Right cardiac atrium (tissue), 5 donors: ENCODE measurements at regions not wholly inside any gene's neighbourhood (a gene's known extent, or its start where the extent isn't known, plus 50 kb on each side); places are given as distances from the start of the nearest gene placed in this dataset.
A peak's percentile ranks its signal among the peaks of the same experiment; 100 is the strongest.

Source experiments
- ATAC-seq, 2 donors: fragments of 200-7000 bp; cut with Tn5 transposase; one replicate each; pipeline versions ENCODE4 v1.8.0 to v1.9.1; 2020; ENCODE audit warnings: moderate library complexity in 2 of 2, mild to moderate bottlenecking in 1 of 2
- DNase-seq, 3 donors: peaks; one replicate each; pipeline ENCODE4 v3.0.0-alpha.2; 2020
- H3K27ac ChIP-seq: one replicate; pipeline ENCODE4 v1.5.1; 2013; ENCODE audit warnings: mild to moderate bottlenecking, low read length, control low read depth, moderate library complexity
- H3K27me3 ChIP-seq: one replicate; pipeline ENCODE4 v1.6.1; 2013; ENCODE audit not compliant: control insufficient read depth, insufficient read depth
- H3K4me1 ChIP-seq: one replicate; pipeline ENCODE4 v1.6.1; 2013; ENCODE audit warnings: low read length; ENCODE audit not compliant: control insufficient read depth, insufficient read depth
- H3K4me3 ChIP-seq: one replicate; pipeline ENCODE4 v1.5.1; 2013; ENCODE audit warnings: low read length, control low read depth
- H3K9me3 ChIP-seq: one replicate; pipeline ENCODE4 v1.6.1; 2013; ENCODE audit warnings: low read length; ENCODE audit not compliant: control insufficient read depth
- WGBS: extraction: QIAGEN DNeasy Blood & Tissue Kit; methylation state at CpG from one replicate; pipeline ENCODE4 v1.1.7; 2013; 5-methylcytosine and 5-hydroxymethylcytosine counted together
- intact Hi-C, 4 donors: fragments of 100-400 bp; cut with DNase I; formaldehyde crosslinking; loops; one replicate each; pipeline versions ENCODE4 v1.11.0 to v1.14.0; 2022 to 2023
- donor health status: healthy with polysubstance abuse.
- donor health status: DM: no; HTN: yes; CAD: no.
- donor health status: DM: no; HTN: no; CAD: no.
- donor health status: DM: no; HTN: yes; CAD: no; lungs with severe emphysema.
- donor health status: DM: yes; HTN: yes; CAD: no.

DNA sequence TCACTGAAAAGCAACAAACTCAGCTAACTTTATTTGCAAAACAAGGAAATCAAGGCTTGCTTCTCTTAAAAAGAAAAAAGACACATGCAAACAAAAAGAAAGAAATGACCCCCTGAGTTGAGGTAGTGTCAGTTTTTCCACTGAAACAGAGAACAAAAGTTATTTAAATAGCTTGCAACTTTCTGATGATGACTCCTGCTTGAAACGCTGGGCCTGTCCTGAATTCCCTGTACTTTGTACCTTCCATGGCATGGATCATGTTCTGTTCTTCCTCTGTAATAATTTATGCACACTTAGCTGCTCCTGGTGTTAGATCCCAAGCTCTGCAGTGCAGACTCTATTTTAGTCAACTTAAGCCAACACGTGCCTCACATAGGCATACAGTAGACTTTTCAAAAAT, 84.0 kb downstream of the SKA1 start:
- ATAC-seq (no peak), DNase-seq (no peak)
- Histone ChIP-seq H3K4me1 (no peaks in the 10 kb centered on the region), H3K9me3 (no peaks in the 10 kb centered on the region), H3K4me3 (no peak overlapping the region), H3K27me3 (no peaks in the 10 kb centered on the region), H3K27ac (no peak overlapping the region)
- intact Hi-C loops: no loop called here
- 68% methylated on average over 2 of the region's 2 CpGs for WGBS

DNA sequence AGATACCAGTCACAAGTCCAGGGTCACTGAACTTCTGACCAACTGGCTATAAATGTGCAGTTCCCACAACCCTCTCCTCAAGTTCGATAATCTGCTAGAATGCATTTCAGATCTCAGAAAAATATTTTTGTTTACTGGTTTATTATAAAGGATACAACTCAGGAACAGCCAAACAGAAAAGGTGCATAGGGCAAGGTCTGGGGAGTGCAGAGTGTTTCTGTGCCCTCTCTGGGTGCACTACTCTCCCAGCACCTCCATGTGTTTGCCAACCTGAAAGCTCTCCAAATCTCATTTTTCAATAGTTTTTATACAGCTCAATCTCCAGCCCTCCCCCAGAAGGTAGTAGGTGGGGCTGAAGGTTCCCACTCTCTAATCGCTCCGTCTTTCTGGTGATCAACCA, 85.2 kb downstream of the SKA1 start:
- H3K27ac ChIP-seq: no peak overlapping the region
- no peak overlapping the region for H3K4me3 ChIP-seq
- no peaks in the 10 kb centered on the region for H3K4me1 ChIP-seq
- no peaks in the 10 kb centered on the region for H3K9me3 ChIP-seq
- intact Hi-C loops: no loop called here
- DNase-seq: no peak
- 76% methylated on average over 3 of the region's 3 CpGs for WGBS
- no peak for ATAC-seq
- H3K27me3 ChIP-seq: no peaks in the 10 kb centered on the region

DNA sequence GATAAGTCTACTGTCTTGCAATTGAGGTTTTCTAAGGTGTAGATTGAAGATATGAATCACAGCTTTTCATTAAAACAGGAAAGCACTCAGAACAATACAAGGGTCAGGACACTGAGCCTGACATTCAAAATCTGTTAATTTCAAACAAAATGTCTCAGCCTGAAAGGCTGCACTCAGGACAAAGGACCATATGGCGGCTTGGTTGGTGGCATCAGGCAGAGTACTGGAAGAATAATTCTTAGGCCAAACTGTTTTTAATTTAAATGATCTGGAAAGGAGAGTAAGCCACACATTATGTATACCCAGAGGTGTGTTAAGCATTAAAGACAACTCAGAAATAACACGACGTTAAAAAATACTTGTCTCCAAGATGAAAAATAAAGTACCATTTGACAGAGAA, 85.9 kb downstream of the SKA1 start:
- no peak overlapping the region for H3K27ac ChIP-seq
- 88% methylated on average over 3 of the region's 3 CpGs for WGBS
- ATAC-seq (no peak), DNase-seq (no peak)
- H3K27me3 ChIP-seq: no peaks in the 10 kb centered on the region
- H3K9me3 ChIP-seq: no peaks in the 10 kb centered on the region
- H3K4me3 ChIP-seq: no peak overlapping the region
- intact Hi-C loops: no loop called here
- no peaks in the 10 kb centered on the region for H3K4me1 ChIP-seq

DNA sequence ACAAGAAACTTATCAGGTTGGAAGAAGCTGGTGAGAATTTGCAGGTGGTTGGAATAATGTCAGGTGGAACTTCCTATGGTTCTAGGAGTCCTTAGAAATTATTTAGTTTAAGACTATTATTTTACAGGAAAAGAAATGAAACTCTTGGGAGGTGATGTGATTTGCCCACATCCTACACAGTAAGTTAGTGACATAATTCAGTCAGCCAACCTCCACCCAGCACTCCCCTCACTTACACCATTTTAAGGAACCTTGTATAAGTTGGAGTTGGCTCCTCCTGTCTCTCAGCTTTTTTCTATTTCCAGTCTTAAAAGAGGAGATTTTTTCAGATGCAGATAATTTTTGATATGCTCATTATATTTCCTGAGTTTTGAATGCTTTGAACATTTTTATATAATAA, 86.4 kb downstream of the SKA1 start:
- no peaks in the 10 kb centered on the region for H3K27me3 ChIP-seq
- H3K4me1 ChIP-seq: no peaks in the 10 kb centered on the region
- H3K9me3 ChIP-seq: no peaks in the 10 kb centered on the region
- H3K4me3 ChIP-seq: no peak overlapping the region
- ATAC-seq: no peak
- H3K27ac ChIP-seq: no peak overlapping the region
- DNase-seq: no peak
- intact Hi-C loops: no loop called here

DNA sequence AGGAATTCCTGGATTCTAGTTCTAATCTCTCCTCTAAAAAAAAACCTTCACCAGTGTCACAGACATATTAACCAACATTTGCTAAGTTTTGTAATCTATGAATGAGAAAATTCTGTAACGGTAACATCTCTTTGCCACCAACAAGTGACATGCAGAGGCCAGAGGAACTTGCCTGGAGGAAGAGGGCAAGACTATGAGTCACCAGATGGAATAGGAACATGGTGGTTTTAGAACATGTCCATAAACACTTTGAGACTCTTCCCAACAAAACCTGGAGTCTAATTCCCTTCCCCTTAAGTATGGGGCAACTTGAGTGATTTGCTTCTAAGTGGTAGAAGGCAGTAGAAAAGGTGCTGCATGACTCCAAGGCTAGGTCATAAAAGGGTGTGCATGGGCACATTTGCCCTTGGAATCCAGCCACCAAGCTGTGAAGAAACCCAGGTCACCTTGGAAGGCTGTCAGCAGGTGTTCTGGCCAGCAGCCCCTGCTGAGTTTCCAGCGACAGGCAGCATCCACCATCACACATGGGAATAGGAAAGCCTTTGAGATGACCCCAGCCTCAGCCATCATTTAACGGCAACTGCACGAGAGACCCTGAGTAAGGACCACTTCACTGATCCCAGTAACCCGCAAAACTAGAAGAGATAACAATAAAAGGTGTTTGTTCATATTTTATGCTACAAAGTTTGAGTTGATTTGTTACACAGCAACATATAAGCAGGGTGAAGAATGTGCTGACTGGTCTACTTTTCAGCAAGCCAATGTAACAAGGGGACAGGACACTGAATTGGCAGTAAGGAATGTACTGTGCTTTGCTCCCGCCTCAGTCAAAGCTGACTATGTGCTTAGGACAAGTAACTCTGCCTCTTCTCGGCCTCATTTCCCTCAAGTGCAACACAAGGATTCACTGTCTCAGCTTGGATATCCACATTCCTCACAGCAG, 90.6 kb downstream of the SKA1 start:
- H3K4me1 ChIP-seq: no peaks in the 10 kb centered on the region
- no peak overlapping the region for H3K27ac ChIP-seq
- ATAC-seq: no peak
- no peak overlapping the region for H3K4me3 ChIP-seq
- WGBS: 83% methylated on average over 7 of the region's 7 CpGs
- intact Hi-C loops: no loop called here
- H3K27me3 ChIP-seq: no peaks in the 10 kb centered on the region
- no peak for DNase-seq
- H3K9me3 ChIP-seq: no peaks in the 10 kb centered on the region

DNA sequence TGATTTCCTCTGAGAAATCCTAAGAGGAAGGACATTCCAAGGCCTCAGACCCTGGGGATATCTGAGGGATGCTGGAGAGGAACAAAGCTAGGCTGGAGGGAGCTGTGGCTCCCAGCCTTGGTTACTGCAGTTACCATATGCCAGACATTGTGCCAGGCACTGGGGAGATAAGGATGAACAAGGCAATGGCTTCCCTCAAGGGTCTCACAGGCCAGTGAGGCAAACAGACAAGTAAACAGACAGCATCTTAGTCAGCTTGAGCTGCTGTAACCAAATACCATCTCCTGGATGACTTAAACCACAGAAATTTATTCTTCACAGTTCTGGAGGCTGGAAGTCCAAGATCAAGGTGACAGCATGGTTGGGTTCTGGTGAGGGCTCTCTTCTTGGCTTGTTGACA, 91.8 kb downstream of the SKA1 start:
- no peak for DNase-seq
- ATAC-seq: no peak
- Histone ChIP-seq H3K27me3 (no peaks in the 10 kb centered on the region), H3K4me3 (no peak overlapping the region), H3K27ac (no peak overlapping the region), H3K9me3 (no peaks in the 10 kb centered on the region), H3K4me1 (no peaks in the 10 kb centered on the region)
- intact Hi-C loops: no loop called here

DNA sequence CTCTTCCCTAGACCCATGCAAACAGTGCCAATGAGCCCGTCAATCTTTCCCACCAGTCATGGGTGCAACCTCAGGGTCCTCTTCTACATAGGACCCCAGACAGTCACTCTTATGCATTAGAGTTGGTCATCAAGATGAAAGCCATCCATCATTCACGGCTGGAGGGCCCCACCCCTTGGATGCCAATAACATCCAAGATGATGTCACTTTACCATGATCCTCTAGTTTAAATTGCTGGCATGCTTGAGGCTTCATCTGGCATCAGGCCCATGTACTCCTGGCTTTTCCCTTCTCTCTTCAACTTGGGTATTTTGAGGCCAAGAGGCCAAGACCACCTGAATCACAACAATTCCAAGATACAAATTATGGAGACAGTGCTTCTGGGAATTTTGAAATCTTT, 91.1 kb upstream of the MAPK4 start:
- H3K27ac ChIP-seq: no peak overlapping the region
- no peaks in the 10 kb centered on the region for H3K9me3 ChIP-seq
- WGBS: 75% methylated on average over 2 of the region's 2 CpGs
- DNase-seq (no peak), ATAC-seq (no peak)
- H3K4me1 ChIP-seq: no peaks in the 10 kb centered on the region
- H3K4me3 ChIP-seq: no peak overlapping the region
- intact Hi-C loops: no loop called here
- H3K27me3 ChIP-seq: no peaks in the 10 kb centered on the region

DNA sequence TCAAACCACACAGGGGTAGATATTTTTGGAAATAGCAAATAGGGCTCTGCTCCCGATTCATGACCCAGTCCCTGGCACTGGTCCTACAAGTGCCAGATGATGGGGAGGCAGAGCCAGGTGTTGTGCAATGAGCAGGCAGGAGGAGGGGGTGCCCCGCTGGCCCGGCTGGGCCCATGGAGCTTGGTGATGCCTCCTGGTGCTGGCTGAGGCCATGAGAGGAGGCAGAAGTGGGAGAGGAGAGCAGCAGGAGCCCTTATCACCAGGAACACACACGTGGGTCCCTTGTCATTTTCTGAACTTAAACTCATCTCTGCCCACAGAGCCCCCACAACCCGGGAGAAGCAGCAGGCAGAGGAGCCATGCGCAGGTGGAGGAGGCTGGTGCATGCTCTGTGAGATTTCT, 90.5 kb upstream of the MAPK4 start:
- no peaks in the 10 kb centered on the region for H3K9me3 ChIP-seq
- H3K27me3 ChIP-seq: no peaks in the 10 kb centered on the region
- H3K4me3 ChIP-seq: no peak overlapping the region
- H3K4me1 ChIP-seq: no peaks in the 10 kb centered on the region
- intact Hi-C loops: no loop called here
- DNase-seq: peak; percentile 13 to 62 (median 51)
- no peak overlapping the region for H3K27ac ChIP-seq
- 67% methylated on average over 6 of the region's 6 CpGs for WGBS
- ATAC-seq: peak; percentile 57 to 58

DNA sequence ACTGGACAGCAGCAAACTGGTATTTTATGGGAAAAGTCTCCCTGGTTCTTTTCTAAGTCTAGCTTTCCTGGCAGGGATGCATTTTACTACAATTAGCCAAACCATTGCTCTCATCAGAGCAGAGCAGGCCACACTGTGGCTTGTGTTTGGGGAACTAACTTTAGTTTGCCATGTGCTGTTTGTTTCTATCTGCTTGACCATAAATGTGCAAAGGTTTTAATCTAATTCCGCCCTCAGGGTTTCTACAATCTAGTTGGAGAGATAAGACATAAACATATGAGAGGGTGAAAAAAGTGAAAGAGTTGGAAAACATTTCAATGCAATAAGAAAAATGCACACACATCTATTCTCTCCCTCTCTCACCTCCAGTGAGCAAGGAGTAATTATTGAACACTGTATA, 86.9 kb upstream of the MAPK4 start:
- Histone ChIP-seq H3K4me3 (no peak overlapping the region), H3K9me3 (no peaks in the 10 kb centered on the region), H3K27me3 (no peaks in the 10 kb centered on the region), H3K27ac (no peak overlapping the region), H3K4me1 (no peaks in the 10 kb centered on the region)
- WGBS: 63% methylated on average over 1 of the region's 1 CpG
- intact Hi-C loops: no loop called here
- ATAC-seq (no peak), DNase-seq (no peak)

DNA sequence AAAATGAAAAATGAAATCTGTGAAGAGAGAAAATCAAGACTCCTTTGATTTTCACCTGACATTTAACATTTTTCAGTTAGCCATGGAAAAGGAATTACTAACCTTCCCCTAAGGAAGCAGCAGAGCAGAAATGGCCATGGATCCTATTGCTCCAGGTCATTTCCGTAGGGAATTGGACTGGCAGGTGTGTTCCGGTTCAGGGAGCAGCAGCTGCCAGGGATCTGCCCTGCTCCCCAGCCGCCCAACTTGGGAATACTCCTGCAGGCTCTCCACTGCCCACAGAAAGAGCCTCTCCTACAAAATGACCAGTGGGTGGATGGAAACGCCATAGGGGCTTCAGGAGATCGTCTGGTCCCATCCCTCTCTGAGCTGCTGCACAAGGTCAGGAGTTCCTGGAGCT, 86.0 kb upstream of the MAPK4 start:
- Histone ChIP-seq H3K9me3 (no peaks in the 10 kb centered on the region), H3K27me3 (no peaks in the 10 kb centered on the region), H3K4me3 (no peak overlapping the region), H3K4me1 (no peaks in the 10 kb centered on the region), H3K27ac (no peak overlapping the region)
- no peak for DNase-seq
- 74% methylated on average over 5 of the region's 5 CpGs for WGBS
- intact Hi-C loops: no loop called here
- no peak for ATAC-seq

DNA sequence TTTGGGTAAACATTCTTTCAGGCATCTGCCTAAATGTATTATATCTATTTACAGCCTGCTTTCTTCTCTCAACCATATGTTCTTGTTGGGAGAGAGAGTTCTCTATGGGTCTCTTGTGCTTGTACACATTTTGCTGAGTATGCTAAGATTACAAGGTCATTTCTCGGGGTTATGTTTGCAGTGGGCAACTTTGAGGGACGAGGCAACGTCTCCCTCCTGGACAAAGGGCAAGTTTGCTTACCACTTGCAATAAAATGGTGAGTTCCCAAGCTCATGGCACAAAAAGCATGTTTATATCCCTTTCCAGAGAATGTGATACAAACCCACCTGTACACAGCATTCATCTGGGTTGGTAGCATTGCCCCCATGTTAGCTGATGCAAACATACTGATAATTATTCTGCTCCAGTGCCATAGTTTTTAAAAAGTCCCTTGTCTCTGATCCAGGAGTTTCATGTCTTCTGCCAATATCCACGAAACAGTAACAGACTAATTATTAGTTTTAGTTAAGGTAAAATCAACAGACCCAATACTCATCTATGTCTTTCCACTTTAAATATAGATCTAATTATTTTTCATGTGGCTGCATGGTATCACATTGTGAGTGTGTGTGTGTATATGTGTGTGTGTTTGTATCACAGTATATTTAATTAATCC, 84.2 kb upstream of the MAPK4 start:
- ATAC-seq: no peak
- WGBS: 68% methylated on average over 4 of the region's 4 CpGs
- Histone ChIP-seq H3K4me3 (no peak overlapping the region), H3K27me3 (no peaks in the 10 kb centered on the region), H3K9me3 (no peaks in the 10 kb centered on the region), H3K27ac (no peak overlapping the region), H3K4me1 (no peaks in the 10 kb centered on the region)
- no peak for DNase-seq
- intact Hi-C loops: no loop called here
